Kidney (tissue), 13 donors: ENCODE measurements at regions not wholly inside any gene's neighbourhood (a gene's known extent, or its start where the extent isn't known, plus 50 kb on each side); places are given as distances from the start of the nearest gene placed in this dataset.
A peak's percentile ranks its signal among the peaks of the same experiment; 100 is the strongest.

Experiments
- DNase-seq, 5 donors: peaks; one replicate each; pipeline ENCODE4 v3.0.0-alpha.2; 2013 to 2020
- FAIRE-seq: peaks from 2 replicates; lab custom pipeline; 2012; peaks lifted over from hg19 to GRCh38; lab: Jason Lieb, UNC
- H3K27ac ChIP-seq, 2 donors: one replicate each; pipeline ENCODE4 v1.7.0; 2013; ENCODE audit warnings: low read depth in 2 of 2, low read length in 2 of 2, inconsistent platforms in 1 of 2
- H3K27me3 ChIP-seq: one replicate; pipeline ENCODE4 v1.7.1; 2013; ENCODE audit warnings: low read length, inconsistent platforms; ENCODE audit not compliant: control insufficient read depth, insufficient read depth
- H3K36me3 ChIP-seq, 3 donors: one replicate each; pipeline versions ENCODE4 v1.7.0 to v1.7.1; 2013; ENCODE audit warnings: low read length in 3 of 3, control low read depth in 1 of 3, inconsistent platforms in 1 of 3; ENCODE audit not compliant: insufficient read depth in 3 of 3, control insufficient read depth in 2 of 3
- H3K4me1 ChIP-seq, 3 donors: one replicate each; pipeline versions ENCODE4 v1.7.0 to v1.7.1; 2013; ENCODE audit warnings: low read length in 3 of 3, inconsistent platforms in 1 of 3, low read depth in 1 of 3; ENCODE audit not compliant: control insufficient read depth in 2 of 3, insufficient read depth in 2 of 3
- H3K4me3 ChIP-seq, 3 donors: one replicate each; pipeline versions ENCODE4 v1.7.0 to v1.8.1; 2013; ENCODE audit warnings: low read length in 3 of 3, control low read depth in 1 of 3, inconsistent platforms in 1 of 3
- H3K9ac ChIP-seq, 3 donors: one replicate each; pipeline versions ENCODE4 v1.7.0 to v1.7.1; 2013; ENCODE audit warnings: low read length in 3 of 3, control low read depth in 1 of 3, inconsistent platforms in 1 of 3
- H3K9me3 ChIP-seq, 3 donors: one replicate each; pipeline versions ENCODE4 v1.7.0 to v1.7.1; 2013; ENCODE audit warnings: low read length in 3 of 3, control low read depth in 1 of 3, inconsistent platforms in 1 of 3; ENCODE audit not compliant: control insufficient read depth in 2 of 3, insufficient read depth in 1 of 3
- CTCF ChIP-seq: IDR thresholded peaks from 3 replicates; pipeline ENCODE4 v1.5.1; 2012; ENCODE audit warnings: mild to moderate bottlenecking, moderate library complexity, borderline replicate concordance; ENCODE audit not compliant: insufficient read depth; ENCODE audit errors: extremely low read depth
- intact Hi-C: fragments of 100-400 bp; cut with DNase I; formaldehyde crosslinking; loops from one replicate; pipeline ENCODE4 v1.11.1; 2022
- donor health status: control.
- donor health status: control.
- donor health status: control.
- donor health status: control.
- donor health status: control.
- donor health status: DM: yes; HTN: yes; CAD: no.
- donor health status: Normal renal cell carcinoma (clear cell type).

- no peak for TF ChIP-seq CTCF
- intact Hi-C loops: no loop called here
- no peak overlapping the region for H3K9ac ChIP-seq
- no peaks in the 10 kb centered on the region for H3K9me3 ChIP-seq
- H3K4me3 ChIP-seq: no peak overlapping the region
- no peak for DNase-seq
- no peaks in the 10 kb centered on the region for H3K36me3 ChIP-seq
- H3K27me3 ChIP-seq: no peaks in the 10 kb centered on the region
- FAIRE-seq: no peak
- no peaks in the 10 kb centered on the region for H3K4me1 ChIP-seq
- no peak overlapping the region for H3K27ac ChIP-seq
Measured at GRCh38 chr6:48996461-48997119, 466.5 kb downstream of the MMUT start.

- Histone ChIP-seq H3K27ac (no peak overlapping the region), H3K9me3 (no peaks in the 10 kb centered on the region), H3K27me3 (no peaks in the 10 kb centered on the region), H3K36me3 (no peaks in the 10 kb centered on the region), H3K4me3 (no peak overlapping the region), H3K9ac (no peak overlapping the region), H3K4me1 (no peaks in the 10 kb centered on the region)
- intact Hi-C loops: no loop called here
- TF ChIP-seq CTCF: no peak
- DNase-seq (peak in 1 of 5 donors; percentile 8), FAIRE-seq (no peak)
Measured at GRCh38 chr6:48994811-48995210, 468.2 kb downstream of the MMUT start.

GRCh38 chr6:48990739-48991138, 472.3 kb downstream of the MMUT start:
- peak in 1 of 5 donors; percentile 28 for DNase-seq
- intact Hi-C loops: no loop called here
- no peak for FAIRE-seq

More at GRCh38 chr6:48990739-48991138, 472.3 kb downstream of the MMUT start:
- Histone ChIP-seq H3K36me3 (no peaks in the 10 kb centered on the region), H3K27ac (no peak overlapping the region), H3K9me3 (no peaks in the 10 kb centered on the region), H3K27me3 (no peaks in the 10 kb centered on the region), H3K9ac (no peak overlapping the region), H3K4me3 (no peak overlapping the region), H3K4me1 (no peaks in the 10 kb centered on the region)
- no peak for TF ChIP-seq CTCF
